Fibroblast of the conjunctiva (primary cell): ENCODE measurements at regions not wholly inside any gene's neighbourhood (a gene's known extent, or its start where the extent isn't known, plus 50 kb on each side); places are given as distances from the start of the nearest gene placed in this dataset.

Experiments used
- DNase-seq: peaks from one replicate; pipeline ENCODE4 v3.0.0-alpha.2; 2010; ENCODE audit warnings: low read depth

DNA sequence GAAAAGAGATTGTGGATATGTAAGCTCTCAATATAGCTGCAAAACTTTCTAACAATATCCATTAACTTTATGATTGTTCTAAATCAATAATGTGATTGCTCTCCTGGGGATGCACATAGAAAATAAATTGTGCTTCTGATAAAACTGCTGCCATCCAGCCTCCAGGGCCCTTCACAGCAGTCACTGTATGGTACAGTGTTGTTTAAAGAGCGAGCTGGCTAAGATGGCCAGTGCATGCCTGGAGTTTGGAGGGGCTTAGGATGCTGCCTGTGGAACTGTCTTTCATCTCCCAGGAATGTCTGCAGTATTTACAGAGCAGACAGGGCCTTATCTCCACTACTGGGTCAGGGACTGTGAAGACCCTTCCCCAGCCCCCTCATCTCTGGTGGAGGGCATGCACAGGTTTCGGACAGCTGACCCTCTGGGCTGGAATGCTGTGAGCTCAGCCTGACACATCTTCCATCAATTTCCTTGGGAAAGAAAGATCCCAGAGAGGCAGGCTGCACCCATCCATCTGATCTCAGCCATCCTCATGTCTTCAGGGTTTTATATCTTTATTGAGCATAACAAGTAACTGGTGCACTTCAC is 137.0 kb downstream of the PLPP3 start:
- DNase-seq, result no peak

DNA sequence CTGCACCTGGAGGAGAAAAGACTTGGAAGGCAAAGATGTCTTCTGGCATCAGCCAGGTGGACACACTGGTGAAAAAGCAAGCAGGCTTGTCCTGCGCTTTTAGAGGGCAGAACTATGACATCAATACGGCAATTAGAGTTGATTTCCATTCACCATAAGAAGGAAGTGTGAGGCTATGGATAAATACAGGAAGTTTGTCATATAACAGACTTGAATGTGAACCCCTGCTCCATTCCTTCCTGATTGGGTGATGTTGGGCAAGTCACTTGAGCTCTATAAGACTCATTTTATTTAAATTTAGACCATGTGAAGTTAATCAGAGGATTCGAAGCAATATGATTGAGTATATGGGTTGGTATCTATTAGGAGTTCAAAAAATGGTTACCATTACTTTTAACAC is 137.8 kb downstream of the PLPP3 start:
- no peak for DNase-seq

DNA sequence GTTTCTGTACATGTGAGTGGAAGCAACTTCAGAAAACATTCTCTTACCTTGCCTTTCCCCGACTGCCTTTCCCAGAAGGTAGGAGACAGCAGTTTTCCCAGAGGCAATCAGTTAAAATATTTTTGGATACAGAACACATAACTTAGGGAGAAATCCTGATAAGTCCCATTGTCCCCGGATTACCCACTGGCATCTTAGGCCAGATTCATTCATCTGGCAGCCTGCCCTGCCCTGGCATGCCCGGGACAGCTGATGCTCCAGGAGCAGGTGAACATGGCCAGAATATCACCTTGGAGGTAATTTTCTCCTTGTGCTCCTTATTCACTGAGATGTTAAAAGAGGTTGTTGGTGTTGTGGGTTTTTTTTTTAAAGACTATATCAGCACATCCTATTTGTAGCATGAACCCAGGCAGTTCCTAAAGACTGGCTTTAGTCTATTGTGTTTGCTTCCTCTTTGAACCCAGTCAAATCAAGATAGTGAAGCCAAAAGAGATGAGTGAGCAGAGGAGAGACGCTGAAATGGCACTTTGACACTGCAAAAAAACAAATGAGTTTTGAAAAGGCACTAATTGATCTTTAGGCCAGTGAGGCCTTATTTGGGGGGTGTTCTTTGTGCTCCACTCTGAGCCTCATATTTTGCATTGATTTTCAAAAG is 139.6 kb downstream of the PLPP3 start:
- no peak for DNase-seq

DNA sequence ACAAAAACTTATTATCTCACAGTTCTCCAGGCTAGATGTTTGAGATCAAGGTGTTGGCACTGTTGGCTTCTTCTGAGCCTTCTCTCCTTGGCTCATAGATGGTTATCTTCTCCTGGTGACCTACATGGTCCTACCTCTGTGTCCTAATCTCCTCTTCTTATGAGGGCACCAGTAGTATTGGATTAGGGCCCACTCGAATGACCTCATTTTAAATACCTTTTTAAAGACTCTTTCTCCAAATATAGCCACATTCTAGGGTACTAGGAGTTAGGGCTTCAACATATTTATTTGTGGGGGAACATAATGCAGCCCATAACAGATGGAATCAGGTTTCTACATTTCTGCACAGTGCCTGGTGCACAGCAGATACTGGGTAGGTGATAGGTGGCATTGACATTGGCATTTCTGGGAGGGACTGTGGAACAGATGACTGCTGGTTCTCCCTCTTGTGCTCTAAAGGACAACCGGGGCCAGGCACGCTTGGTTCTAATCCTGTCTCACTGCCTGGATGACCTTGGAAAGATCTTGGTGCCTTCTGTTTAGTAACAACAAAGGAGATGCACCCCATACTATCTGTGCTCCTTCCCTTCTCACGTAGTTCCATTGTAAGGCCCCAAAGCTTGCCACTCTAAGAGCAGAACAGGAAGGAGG is 140.3 kb downstream of the PLPP3 start:
- no peak for DNase-seq

- DNase-seq, result no peak
These were observed 141.4 kb downstream of the PLPP3 start for GRCh38 chr1:56437959-56438358.

DNA sequence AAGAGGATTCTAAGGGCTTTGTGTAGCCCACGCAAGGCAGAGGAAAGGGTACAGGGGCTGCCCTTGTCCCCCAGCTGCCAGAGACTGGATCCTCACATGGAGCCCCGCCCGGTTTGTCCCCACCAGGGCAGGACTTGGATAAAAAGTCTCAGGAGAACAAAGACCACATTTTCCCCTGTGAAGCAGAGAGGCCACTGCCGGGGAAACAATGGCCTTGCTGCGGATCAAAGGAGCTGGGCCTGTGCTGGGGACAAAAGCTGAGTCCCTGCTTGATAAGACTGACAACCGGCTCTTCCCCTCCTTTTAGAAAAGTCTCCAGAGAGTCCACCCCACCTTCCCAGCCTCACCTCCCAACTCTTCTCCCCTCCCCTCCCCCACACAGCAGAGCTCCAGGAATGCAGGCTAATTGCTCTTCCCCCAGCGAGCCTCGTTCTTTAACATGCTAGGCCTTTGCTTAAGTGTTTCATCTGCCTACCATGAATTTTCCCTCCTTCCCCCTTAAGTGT is 142.4 kb downstream of the PLPP3 start:
- DNase-seq, result no peak

- no peak for DNase-seq
These were observed 143.1 kb downstream of the PLPP3 start for GRCh38 chr1:56436296-56436695.

GRCh38 chr1:56435434-56436262 is 143.7 kb downstream of the PLPP3 start:
- no peak for DNase-seq

GRCh38 chr1:56434740-56435139 is 144.6 kb downstream of the PLPP3 start:
- DNase-seq, result no peak

DNA sequence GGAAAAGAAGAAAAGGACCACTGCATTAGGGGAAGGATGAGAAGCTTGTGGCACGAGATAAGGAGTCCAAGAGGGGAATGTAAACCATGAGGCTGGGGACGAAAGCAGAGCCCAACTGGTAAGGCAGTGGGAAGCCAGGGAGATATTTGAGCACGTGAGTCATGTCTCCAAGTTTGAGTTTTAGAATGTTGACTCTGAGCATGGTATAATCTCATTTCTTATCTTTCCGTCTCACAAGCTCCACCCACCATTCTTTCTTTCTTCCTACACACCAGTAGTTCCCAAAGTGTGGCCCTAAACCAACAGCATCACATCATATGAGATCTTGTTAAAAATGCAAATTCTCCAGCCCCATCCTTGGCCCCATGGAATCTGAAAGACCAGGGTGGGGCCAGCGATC is 145.3 kb downstream of the PLPP3 start:
- DNase-seq, result no peak

DNA sequence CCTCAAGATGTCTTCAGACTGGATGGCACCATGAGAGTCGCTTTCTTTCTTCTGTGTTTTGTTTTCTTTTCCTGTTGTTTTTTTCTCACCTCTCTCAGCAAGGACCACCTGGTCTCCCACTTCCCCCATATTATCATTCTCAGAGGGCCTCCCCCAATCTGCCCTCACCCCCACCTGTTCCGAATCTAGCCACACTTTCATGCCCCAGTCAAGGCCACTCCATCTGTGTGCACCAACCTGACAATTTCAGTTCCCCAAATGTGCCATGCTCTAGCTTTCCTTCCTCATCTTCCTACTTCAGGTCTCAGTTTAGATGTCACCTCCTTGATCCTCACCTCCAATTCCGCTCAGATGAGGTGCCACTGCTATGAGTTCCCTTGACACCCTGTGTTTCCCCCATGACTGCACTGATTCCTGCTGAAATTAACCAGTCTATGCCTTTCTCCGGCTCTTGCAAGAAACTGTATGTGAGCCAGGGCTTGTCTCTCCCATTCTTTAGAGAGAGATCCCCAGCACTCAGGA is 146.2 kb downstream of the PLPP3 start:
- DNase-seq, result no peak

DNA sequence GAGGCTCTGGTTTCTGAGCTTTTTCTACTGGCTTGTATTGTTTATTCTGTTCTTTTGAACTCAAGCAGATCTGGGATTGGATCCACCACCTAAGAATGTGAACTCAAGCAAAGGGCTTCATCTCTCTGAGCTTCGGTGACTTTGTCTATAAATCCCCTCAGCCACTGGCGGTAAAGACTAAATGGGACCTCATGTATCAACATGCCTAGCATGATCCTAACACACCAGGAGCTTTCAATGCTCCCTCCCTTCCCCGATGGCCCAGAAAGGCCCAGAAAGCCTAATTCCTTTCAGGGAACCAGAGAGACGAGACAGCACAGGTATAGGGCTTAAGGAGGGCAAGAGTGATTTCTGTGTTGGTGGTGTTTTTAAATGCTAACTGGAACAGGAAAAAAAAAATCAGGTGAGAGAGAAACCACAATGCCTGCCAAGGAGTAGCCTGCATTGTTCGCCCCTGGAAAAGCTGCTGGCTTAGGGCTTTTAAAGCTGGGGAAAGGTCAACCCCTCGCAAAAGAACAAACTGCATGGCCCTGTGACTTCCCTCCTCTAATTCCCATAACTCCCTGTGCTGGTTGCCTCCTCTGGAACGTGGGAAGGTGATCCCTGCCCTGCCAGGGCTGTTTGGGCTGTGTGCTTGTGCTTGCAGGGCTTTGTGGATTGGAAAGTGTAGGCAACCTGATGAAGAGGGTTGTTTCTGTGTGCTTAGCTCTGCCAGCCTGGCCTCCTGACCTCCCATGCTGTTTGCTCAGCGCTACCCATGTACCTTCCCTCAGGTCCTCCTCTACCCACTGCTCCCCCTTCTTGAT is 147.0 kb downstream of the PLPP3 start:
- no peak for DNase-seq

GRCh38 chr1:56430141-56430839 is 149.1 kb downstream of the PLPP3 start:
- DNase-seq, result no peak

- DNase-seq, result no peak
These were observed 150.1 kb downstream of the PLPP3 start for GRCh38 chr1:56429288-56429687.

GRCh38 chr1:56426587-56427381 is 152.6 kb downstream of the PLPP3 start:
- no peak for DNase-seq

- DNase-seq, result no peak
These were observed 153.8 kb downstream of the PLPP3 start for GRCh38 chr1:56425494-56426037.

DNA sequence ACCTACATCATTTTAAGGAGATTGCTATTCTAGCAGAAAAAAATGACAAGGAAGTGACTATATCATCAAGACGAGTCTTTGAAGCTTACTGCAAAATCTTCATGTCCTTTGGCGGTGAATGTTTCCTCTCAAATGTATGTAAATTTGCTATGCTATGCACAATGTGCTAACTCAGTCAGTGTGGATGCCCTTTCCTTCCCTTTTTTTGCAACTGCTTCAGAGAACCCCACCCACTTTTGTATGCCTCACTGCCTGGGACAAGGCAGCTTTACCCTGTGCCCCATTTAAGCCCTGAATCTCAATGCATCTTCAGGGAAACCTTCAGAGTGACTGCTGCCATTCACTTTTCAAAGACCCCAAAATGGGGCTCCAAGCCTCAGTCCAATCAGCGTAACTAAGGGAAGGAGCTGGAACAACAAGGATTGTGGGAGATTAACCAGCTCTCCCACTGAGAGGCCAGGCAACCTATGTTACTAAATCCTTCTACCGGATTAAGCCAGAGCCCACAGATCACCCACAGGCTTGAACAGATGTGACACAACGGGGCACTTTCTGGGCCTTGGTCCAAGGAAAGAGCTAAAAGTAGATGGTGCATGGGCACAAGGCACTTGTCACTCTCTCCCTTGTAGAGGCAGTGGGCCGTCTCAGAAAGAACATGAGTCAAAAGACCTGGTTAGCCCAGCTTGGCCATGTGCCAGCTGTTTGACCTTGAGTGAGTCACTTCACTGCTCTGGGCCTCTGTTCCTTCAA is 154.4 kb downstream of the PLPP3 start:
- peak; percentile 41 for DNase-seq

DNA sequence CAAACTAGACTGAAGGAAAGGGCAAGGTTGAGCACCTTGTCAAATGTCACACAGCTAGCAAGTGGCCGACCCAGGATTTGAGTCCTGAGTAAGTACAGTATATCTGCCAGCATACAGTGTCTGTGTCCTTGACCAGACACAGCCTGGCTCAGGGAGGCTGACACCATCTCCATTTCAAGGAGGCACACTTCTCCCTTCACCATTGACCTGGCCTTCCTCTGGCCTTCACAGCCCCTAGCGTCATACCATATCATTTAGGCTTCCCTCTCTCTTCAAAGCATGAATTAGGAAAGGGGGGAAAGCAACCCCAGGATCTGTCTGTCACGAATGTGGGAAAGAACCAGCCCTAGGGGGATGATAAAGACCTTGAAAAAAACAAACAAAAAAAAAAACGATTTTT is 155.6 kb downstream of the PLPP3 start:
- no peak for DNase-seq

DNA sequence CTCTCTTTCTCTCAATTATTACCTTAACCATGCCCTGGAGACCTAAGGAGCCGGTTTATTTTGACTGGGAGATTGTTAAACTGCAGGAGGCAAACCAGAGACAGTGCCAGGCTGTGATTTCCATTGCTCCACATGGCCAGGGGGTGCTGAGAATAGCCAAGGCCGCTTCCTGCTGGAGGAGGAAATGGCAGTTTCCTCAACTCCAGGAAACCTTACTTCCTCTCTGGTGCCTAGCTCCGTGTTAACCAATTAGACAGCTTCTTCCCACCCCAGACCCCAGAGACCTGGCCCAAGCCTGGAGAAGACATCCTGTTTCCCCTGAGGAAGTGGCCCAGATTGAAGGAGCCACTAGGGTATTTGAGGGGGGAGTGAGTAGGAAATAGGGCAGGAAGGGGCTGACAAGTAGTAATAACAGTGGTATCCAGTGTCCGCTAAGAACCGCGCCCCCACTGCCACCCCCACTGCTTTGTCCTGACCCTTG is 161.2 kb downstream of the PLPP3 start:
- no peak for DNase-seq
